Stimulated activated naive CD8-positive, alpha-beta T cell treated with anti-CD3 and anti-CD28 coated beads, Interleukin-15, Interleukin-2, amounts not matched to agents 100 U/mL and 50 U/mL, for 24 hours (primary cell): ENCODE measurements at regions not wholly inside any gene's neighbourhood (a gene's known extent, or its start where the extent isn't known, plus 50 kb on each side); places are given as distances from the start of the nearest gene placed in this dataset.
"Not testable (repeated sequence)": the region's sequence is repeated elsewhere in the genome, so short reads cannot be mapped to it uniquely, and the experiment has no call there.

Experiments used
- ATAC-seq: fragments of 150-1000 bp; cut with Tn5 transposase; one replicate; pipeline ENCODE4 v1.10.0; 2021
- DNase-seq: peaks from one replicate; pipeline ENCODE4 v3.0.0; 2021

GRCh38 chr16:16614484-16614883 lies 235.5 kb downstream of the NPIPA7 start:
- ATAC-seq, DNase-seq: not testable (repeated sequence)

GRCh38 chr16:16618963-16619465 lies 240.1 kb downstream of the NPIPA7 start:
- DNase-seq, ATAC-seq: not testable (repeated sequence)

- not testable (repeated sequence) for DNase-seq, ATAC-seq
Measured at GRCh38 chr16:16624367-16624766, 245.4 kb downstream of the NPIPA7 start.

GRCh38 chr16:16625140-16625539 lies 246.2 kb downstream of the NPIPA7 start:
- ATAC-seq, DNase-seq: not testable (repeated sequence)

GRCh38 chr16:16627865-16628264 lies 248.9 kb downstream of the NPIPA7 start:
- ATAC-seq, DNase-seq: not testable (repeated sequence)

- not testable (repeated sequence) for DNase-seq, ATAC-seq
Measured at GRCh38 chr16:16638231-16638630, 259.3 kb downstream of the NPIPA7 start.

GRCh38 chr16:16638714-16639113 lies 259.8 kb downstream of the NPIPA7 start:
- DNase-seq, ATAC-seq: not testable (repeated sequence)

- DNase-seq, ATAC-seq: not testable (repeated sequence)
Measured at GRCh38 chr16:16643828-16644227, 264.9 kb downstream of the NPIPA7 start.

GRCh38 chr16:16648002-16648401 lies 269.1 kb downstream of the NPIPA7 start:
- DNase-seq, result not testable (repeated sequence)

GRCh38 chr16:16672180-16672812 lies 293.4 kb downstream of the NPIPA7 start:
- ATAC-seq, DNase-seq: not testable (repeated sequence)

More at GRCh38 chr16:16648002-16648401, 269.1 kb downstream of the NPIPA7 start:
- ATAC-seq, result not testable (repeated sequence)

- DNase-seq, ATAC-seq: not testable (repeated sequence)
Measured at GRCh38 chr16:16674820-16675219, 295.9 kb downstream of the NPIPA7 start.

- DNase-seq, ATAC-seq: not testable (repeated sequence)
Measured at GRCh38 chr16:16721849-16722248, 342.9 kb downstream of the NPIPA7 start.

- not testable (repeated sequence) for DNase-seq, ATAC-seq
Measured at GRCh38 chr16:16722666-16723065, 343.7 kb downstream of the NPIPA7 start.

- DNase-seq, ATAC-seq: not testable (repeated sequence)
Measured at GRCh38 chr16:16723819-16724519, 345.0 kb downstream of the NPIPA7 start.

GRCh38 chr16:16727048-16727447 lies 348.1 kb downstream of the NPIPA7 start:
- not testable (repeated sequence) for ATAC-seq, DNase-seq

GRCh38 chr16:16742573-16742972 lies 363.6 kb downstream of the NPIPA7 start:
- DNase-seq, ATAC-seq: not testable (repeated sequence)

- not testable (repeated sequence) for DNase-seq, ATAC-seq
Measured at GRCh38 chr16:16754992-16755667, 376.2 kb downstream of the NPIPA7 start.

GRCh38 chr16:16763449-16763848 lies 384.5 kb downstream of the NPIPA7 start:
- no peak for ATAC-seq

GRCh38 chr16:16770717-16771116 lies 391.8 kb downstream of the NPIPA7 start:
- DNase-seq, result not testable (repeated sequence)

More at GRCh38 chr16:16763449-16763848, 384.5 kb downstream of the NPIPA7 start:
- no peak for DNase-seq

GRCh38 chr16:16774389-16774788 lies 395.4 kb downstream of the NPIPA7 start:
- DNase-seq (no peak), ATAC-seq (no peak)

More at GRCh38 chr16:16770717-16771116, 391.8 kb downstream of the NPIPA7 start:
- ATAC-seq, result not testable (repeated sequence)

GRCh38 chr16:16778332-16778731 lies 399.4 kb downstream of the NPIPA7 start:
- no peak for ATAC-seq
- DNase-seq, result no peak

GRCh38 chr16:16780588-16780987 lies 401.6 kb downstream of the NPIPA7 start:
- DNase-seq (no peak), ATAC-seq (no peak)
